GM21723 (cell line): ENCODE measurements at regions not wholly inside any gene's neighbourhood (a gene's known extent, or its start where the extent isn't known, plus 50 kb on each side); places are given as distances from the start of the nearest gene placed in this dataset.
"Not testable (repeated sequence)": the region's sequence is repeated elsewhere in the genome, so short reads cannot be mapped to it uniquely, and the experiment has no call there.

ENCODE experiments used
- ATAC-seq: cut with Tn5 transposase; IDR thresholded peaks from one replicate; pipeline ENCODE4 v1.9.1; 2021; ENCODE audit warnings: mild to moderate bottlenecking, moderate library complexity; ENCODE audit not compliant: unreplicated experiment

DNA sequence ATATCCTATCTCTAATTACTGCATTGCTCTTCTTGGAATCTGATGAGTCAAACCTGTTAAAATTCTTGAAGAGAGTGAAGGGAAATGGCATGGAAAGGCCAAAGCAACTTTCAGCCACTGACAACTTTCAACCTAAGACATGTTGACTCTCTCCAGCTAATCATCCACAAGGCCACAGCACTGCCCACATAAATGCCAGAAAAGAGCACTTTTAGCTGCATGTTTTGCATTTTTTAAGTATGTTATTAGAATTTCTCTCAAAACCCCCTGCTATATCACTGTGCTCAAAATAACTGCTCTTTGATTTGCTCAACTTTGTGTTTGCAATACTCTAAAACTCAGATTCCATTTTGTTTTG is 352.5 kb downstream of the ADGRL2 start:
- no peak for ATAC-seq

DNA sequence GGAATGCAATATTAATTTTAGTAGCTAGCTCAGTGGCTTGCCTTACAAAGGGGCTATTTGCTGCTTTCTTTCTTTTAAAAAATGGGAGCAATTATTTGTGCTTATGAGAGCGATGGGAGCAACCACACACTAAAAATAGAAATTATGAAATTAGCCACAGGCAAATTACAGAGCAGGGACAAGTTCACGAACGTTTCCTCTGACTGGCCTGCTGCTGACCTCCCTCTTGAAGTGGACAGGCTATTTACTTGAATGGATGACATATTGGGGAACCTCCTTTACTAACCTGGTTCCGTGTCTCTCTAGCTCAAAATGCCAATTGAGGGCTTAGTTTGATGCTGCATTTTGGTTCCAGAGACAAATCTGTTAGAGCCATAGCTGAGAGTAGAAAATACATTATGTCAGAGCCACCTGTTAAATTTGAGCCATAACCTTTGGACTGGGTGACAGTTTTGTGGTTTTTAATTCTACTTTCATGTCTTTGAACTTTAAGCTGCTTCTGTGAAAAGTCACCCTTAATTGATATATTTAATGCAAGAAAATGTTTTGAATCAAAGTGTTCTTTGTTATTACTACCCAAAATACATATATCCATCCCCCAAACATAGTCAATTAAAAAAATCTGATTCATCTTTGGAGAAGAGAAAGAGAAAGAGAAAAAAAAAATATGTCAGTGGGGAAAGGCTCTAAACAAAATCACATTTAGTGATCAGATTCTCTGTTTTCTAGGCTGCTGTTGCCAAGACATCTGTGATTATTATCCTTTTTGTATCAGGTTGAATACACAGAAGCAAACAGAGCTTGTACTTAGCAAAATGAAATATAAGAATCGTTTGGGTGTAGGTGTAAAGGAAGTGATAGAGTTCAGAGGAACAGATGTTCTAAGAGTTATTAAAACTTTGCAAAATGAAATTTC is 351.9 kb downstream of the ADGRL2 start:
- no peak for ATAC-seq

DNA sequence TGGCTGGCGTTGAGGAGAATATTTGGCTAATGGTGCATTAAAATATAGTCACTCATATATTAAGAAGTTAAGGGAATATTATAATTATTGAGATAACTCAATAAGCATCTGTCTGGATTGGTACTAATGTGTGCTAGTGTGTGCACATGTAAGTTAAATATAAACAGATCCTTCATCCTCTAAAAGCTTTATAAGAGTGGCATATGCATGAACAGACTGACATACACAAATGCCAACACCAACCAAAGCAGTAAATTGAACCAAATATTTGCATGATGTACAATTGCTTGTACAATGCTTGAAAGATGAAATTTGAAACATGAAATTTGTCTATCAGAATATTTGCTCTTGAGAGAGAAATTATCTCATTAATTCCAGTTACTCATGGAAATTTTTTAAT is 344.9 kb downstream of the ADGRL2 start:
- no peak for ATAC-seq

DNA sequence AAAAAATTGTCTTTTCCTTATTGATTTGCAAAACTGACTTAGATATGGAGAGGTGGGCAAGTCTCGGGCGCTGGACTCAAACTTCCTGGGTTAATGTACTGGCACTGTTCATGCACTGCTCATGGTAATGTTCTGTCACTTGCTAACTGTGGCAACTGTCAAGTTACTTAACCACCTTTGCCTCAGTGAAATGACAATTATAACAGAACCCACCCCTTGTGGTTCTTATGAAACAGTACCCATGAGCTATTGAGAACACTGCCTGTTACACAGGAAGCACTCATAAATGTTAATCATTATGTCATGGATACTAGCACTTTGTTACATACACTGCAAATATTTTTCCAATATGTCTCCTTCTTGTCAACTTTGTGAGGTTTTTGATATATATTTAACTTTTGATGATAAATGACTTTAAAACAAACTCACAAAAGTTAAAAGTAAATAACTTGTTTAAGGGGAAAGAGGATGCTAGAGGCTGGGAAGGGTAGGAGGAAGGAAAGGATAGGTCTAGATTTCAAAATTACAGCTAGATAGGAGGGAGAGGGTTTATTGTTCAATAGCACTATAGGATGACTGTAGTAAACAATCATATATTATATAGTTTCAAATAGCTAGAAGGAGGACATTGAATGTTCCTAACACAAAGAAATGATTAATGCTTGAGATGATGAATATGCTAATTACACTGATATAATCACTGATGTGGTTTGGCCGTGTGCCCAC is 342.5 kb downstream of the ADGRL2 start:
- no peak for ATAC-seq

DNA sequence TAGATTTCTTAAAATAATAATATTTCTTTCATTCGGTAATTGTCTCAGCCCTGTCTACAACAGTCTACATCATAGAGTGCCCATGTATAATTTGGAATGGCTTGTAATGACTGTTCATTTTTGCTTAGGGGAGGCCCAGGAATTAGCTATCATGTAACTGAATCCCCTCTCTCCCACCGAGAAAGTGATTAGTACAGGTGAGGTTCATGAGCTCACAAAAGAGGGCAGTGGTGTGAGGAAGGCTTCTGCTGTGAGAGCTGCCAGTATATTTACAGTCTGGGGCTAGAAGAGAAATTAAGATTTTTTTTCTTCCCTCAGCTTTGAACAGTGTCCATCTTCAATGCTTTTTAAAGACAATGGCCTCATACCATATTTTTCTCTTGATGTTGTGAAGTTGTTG is 340.7 kb downstream of the ADGRL2 start:
- ATAC-seq = no peak

DNA sequence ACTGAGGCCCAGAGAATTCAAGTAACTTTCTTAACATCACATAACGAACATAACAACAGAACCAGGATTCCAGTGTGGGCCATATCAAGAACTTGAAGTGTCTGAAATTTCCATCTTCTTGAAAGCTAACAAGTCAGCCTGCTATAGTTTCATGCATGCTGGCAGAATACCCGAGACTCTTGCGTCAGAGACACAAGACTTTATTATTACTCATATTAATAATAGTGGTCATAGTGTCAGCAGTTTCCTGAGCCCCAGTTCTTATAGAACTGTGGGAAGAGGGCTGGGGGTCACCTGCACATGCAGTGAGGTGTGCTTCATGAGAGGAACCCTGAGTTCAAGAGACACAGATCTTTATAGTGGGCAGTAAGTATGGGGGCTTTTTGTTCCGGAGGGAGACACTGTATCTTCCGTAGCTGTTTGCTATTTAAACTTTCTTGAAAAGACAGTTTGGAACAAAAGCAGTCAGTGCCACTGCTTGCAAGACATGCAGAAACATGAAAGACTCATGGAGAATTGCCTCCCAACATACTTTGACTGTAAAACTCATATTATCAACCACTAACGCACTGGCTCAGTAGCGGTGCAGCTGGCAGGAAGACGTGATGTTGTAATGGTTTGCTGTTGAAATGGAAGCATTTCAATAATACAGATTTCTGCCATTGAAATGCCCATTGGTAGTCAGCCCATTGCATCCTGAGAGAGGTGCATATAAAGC is 339.2 kb downstream of the ADGRL2 start:
- no peak for ATAC-seq

DNA sequence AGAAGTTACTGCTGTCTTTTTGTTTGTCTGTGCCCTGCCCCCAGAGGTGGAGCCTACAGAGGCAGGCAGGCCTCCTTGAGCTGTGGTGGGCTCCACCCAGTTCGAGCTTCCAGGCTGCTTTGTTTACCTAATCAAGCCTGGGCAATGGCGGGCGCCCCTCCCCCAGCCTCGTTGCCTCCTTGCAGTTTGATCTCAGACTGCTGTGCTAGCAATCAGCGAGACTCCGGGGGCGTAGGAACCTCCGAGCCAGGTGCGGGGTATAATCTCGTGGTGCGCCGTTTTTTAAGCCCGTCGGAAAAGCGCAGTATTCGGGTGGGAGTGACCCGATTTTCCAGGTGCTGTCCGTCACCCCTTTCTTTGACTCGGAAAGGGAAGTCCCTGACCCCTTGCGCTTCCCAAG is 335.6 kb downstream of the ADGRL2 start:
- not testable (repeated sequence) for ATAC-seq

DNA sequence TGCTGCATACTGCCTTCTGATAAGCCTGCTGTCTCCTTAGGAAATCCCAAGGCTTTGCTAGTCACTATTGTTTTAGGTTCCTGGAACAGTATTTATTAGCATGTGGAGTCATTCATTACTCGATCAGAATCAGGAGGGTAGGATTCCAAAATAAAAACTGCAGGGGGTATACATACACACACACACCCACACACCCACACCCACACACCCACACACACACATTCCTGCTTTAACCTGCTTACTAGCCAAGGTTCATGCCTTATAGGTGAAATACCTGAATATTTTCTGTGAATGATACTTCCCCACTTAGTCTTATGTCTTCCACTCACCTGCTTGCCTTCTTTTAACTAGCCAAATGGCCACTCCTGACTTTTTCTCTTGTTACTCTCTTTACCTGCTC is 325.1 kb downstream of the ADGRL2 start:
- ATAC-seq = no peak

DNA sequence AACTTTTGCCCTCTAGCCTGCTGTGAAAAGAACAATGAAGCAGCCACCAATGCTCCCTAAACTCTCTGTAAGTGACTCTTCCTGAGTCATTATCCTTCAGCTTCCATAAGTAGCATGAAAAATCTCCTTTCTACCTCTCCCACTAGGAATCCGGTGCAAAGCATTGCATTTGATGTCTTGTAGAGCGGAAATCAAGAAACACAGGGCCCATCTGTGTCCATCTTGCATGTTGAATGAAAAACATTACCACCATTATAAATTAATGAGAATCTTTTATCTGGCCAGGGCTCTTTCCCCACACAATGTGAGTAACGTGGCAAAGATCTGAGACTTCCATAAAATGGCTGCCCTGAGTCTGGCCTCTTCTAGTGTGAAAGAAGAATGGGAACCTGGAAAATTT is 324.4 kb downstream of the ADGRL2 start:
- ATAC-seq = no peak

DNA sequence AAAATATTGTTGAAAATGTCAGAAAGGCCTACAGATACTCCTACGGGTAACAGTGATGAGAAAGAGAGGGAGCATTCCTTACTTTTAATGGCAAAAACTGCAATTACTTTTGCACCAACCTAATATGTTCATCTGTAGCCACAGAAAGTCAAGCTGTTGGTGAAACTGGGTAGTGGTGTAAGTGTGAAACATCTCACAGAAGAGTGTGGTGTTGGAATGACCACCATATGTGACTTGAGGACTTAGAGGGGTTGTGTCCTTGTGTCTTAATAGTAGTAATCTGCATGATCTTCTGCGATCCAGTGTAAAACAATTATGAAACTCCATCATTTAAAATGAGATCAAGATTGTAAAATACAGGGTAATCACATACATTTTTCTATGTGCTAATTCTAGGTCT is 320.7 kb downstream of the ADGRL2 start:
- no peak for ATAC-seq

DNA sequence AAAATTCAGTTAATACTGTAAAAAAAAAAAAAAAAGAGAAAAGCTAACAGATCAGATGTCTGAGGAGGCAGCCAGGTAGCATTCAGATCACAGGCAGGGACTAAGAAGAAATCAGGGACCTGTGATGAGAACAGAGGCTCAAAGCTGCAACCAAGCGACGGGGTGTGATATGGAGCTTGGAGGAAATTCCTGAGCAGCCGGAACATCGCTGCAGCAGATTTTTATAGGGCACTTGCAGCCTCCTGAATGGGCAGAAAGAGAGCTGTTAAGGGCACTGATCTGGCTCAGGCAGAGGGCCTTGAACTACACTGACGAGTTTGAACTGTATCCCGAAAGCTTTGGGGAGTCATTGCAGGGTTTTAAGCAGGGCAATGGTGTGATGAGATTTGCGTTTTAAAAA is 315.4 kb downstream of the ADGRL2 start:
- no peak for ATAC-seq

DNA sequence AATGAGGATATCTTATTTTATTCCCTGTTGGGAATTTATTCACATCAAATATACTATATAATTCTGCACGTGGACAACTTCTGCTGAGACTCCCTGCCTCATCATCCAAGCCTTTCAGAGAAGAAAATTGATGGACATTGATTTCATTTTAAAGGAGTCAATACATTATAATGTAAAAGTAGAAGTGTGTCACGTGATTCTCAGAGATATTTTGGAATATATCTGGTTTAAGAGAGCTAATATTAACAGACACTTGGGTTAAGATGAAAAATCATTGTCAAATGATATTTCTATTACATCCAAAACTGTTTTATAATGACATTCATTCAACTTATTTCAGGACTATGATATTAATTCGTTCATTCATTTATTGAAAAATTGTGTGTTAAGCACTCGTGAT is 314.2 kb downstream of the ADGRL2 start:
- no peak for ATAC-seq

DNA sequence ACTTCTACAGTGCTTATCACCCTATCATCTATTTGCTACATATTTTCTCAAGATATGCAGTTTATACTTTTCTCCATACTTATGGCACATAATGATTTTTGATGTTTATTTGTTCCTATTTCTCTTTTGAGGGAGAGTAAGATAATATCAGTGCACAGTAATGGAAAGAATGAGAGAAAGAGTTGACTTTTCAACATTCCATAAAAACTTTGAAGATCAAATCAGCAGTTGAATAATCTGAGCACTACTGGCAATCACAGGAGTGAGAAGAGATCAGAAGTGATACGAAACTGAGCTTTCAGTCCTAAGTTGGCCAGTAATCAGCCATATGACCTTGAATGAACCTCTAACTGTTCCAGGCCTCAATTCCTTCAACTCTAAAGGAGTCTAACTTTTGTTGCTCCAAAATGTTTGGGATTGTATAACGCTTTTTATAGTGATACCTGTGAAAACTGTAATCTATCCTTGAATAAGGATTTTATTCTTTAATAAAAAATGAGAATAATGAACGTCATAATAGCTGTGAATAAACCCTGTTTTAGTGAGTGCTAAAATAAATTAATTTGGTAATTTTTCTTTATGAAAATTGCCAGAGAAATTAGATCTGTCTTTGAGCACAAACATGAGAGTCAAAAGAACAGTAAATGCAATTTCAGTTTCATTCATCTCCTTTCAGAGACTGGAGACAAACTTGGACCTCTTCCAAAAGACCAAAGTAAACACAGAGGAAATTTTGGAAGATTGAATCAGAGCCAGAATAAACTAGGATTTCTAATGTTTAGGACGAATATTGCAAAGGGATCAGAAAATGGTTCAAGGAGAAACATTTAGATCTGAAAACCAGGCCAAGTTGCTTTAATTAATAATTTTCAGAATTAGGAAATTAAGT is 309.9 kb downstream of the ADGRL2 start:
- no peak for ATAC-seq

DNA sequence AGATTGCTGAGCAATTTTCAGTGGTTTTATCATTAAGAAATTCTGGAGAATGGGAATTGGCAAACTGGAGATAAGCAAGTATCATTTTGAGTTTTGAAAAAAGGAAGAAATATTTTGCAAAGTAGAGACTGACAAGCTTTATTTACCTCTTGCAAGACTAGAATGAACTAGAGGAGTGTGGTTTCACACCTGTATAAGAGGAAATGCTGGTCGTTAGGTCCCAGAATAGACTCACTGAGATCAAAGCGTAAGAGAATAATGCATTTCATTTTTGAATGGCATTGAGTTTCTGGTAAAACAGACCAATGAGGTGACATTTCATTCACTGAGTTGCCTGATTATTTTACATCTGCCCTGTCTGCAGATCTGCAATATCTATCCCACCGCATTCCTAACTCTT is 308.1 kb downstream of the ADGRL2 start:
- no peak for ATAC-seq

DNA sequence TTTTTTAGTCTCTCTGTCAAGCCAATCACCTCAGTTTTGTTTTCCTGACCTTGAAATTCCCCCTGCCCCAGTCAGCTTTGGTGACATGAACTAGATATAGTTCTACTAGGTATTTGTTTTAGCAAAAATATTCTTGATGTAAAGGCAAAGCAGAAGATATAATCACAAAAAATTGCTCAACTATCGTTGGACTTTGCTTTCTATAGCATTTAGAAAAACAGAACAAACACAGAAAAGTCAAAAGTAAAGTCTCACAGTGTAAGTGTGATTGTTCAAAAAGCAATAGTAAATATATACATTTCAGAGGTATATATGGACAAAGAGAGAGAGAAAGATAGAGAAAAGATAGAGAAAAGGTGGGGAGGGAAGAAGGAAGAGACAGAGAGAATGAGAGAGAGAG is 305.9 kb downstream of the ADGRL2 start:
- ATAC-seq = no peak

DNA sequence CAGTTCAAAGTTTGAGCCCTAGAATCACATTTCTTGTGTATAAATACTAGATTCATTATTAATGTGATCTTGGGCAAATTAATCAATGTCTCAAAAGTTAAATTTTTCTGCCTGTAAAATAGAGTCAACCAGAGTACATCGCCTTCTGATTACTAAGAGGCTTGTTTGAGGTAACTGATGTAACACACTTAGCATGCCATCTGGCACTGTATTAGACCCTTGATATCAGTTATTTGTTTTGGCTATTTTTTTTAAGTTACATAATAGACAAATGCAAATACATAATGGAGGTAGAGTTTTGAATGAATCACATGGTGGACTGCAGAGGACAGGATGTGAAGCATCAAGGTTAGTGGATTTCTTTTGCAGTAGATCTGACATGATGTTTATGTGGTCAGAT is 298.4 kb downstream of the ADGRL2 start:
- no peak for ATAC-seq

DNA sequence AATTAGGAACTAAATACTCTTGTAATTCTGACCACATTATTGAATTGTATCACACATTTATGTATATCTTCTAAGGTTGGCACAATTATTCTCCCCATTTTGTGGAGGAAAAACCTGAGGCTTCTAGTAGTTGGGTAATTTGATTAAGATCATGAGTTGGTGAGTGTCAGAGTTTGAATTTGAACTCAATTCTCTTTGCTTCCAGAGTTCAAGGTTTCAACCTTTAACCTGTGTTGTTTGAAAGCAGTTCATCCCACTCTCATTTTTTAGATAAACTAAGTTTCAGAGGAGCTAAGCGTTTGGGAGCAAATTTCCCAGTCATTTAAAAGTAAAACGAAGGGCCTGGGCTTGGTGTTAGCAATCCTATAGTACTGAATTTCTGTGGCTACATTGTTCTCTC is 293.4 kb downstream of the ADGRL2 start:
- no peak for ATAC-seq

DNA sequence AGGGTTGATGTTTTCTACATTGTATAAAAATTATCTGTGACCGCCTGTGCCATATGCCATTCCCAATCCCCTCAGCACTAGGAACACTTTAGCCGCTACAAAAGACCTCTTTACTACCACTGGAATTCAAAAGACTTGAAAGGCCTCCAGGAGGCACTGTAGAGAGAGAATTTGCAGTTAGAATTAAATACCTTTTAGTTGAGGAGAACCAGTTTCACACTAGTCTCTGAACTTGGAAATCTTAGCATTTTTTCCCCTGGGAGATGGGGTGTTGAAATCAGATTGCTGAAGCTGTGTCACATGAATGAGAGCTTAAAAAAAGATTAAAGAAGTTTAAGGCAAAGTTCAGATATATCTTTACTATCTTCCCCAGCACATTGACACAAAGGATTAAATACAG is 291.0 kb downstream of the ADGRL2 start:
- ATAC-seq = no peak

DNA sequence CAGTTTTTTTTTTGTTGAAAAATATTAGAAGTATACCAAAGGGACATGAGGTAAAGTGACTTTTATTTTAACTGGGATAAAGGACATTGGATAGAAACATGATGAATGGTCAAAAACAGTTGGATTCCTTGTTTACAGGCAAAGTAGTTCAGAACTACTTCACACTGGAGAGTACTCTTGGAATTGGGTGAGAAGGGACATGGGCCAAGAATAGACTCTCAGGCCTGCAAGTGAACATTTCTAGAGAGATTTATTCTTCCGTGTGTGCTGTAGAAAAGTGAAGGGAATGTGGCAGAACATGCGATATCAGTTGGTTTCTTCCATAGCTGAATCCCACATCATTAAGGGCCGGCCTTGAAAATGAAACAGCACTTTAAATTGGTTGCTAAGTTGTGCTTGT is 290.5 kb downstream of the ADGRL2 start:
- ATAC-seq = no peak

DNA sequence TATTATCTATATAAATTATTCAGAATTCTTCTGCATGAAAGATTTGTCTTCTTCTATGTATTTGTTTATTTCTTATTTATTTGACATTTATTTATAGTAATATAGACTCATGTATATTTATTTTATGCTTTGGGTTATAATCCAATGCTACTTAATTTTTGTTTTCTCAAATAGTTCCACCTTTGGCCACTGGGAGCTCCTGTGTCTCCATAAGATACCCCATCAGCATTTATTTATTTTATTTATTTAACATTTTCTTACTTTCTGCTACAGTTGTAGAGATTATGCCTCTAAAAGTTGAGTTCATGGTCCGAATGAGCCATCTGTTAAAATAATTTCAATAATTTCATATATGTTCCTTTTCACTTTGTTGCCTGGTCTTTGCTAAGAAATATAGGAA is 289.4 kb downstream of the ADGRL2 start:
- ATAC-seq = no peak

DNA sequence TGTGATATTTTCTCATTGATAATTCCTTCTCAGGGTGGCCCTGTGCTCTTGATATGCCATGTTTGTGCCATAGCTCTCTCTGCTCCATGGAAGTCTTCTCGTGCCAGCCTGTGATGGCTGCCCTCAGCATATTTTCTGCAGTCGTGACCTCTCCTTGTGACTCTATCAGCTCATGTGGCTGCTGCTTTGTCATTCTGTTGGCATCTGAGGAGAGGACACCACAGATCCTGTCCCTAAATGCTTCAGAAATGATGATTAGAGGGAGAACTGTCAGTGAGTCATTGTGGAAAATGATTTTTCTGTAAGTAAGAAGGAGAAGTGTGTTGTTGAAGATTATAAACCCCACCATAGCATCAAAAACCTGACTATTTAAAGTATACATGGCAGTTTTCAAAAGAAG is 286.0 kb downstream of the ADGRL2 start:
- no peak for ATAC-seq
